GM23338 (cell line): ENCODE measurements at regions not wholly inside any gene's neighbourhood (a gene's known extent, or its start where the extent isn't known, plus 50 kb on each side); places are given as distances from the start of the nearest gene placed in this dataset.

ENCODE experiments used
- ATAC-seq: fragments of 200-7000 bp; cut with Tn5 transposase; 3 replicates; pipeline ENCODE4 v1.9.1; 2020
- DNase-seq: peaks from one replicate; pipeline ENCODE4 v3.0.0-alpha.2; 2015; ENCODE audit warnings: low spot score
- H2AFZ ChIP-seq: fragments of 200-600 bp; sonication (generic); 2 replicates; pipeline ENCODE4 v1.8.0; 2016; ENCODE audit warnings: antibody characterized with exemption, mild to moderate bottlenecking, moderate library complexity
- H3F3A ChIP-seq: fragments of 200-600 bp; sonication (generic); replicated peaks from 2 replicates; pipeline ENCODE4 v1.8.0; 2017; ENCODE audit warnings: antibody characterized with exemption, mixed run types, low read depth
- H3K27ac ChIP-seq: fragments of 200-600 bp; sonication (generic); 2 replicates; pipeline ENCODE4 v1.6.1; 2016; ENCODE audit warnings: low read depth
- H3K27me3 ChIP-seq: fragments of 200-600 bp; sonication (generic); 2 replicates; pipeline ENCODE4 v1.8.0; 2016; ENCODE audit warnings: mild to moderate bottlenecking, mixed run types, moderate library complexity; ENCODE audit not compliant: insufficient read depth
- H3K36me3 ChIP-seq: fragments of 200-600 bp; sonication (generic); 2 replicates; pipeline ENCODE4 v1.8.0; 2016; ENCODE audit warnings: mild to moderate bottlenecking; ENCODE audit not compliant: insufficient read depth
- H3K4me1 ChIP-seq: fragments of 200-600 bp; sonication (generic); 2 replicates; pipeline ENCODE4 v1.8.0; 2016; ENCODE audit warnings: mild to moderate bottlenecking, moderate library complexity; ENCODE audit not compliant: insufficient read depth
- H3K4me2 ChIP-seq: fragments of 200-600 bp; sonication (generic); 2 replicates; pipeline ENCODE4 v1.7.1; 2017; ENCODE audit warnings: mixed run types
- H3K4me3 ChIP-seq: fragments of 200-600 bp; sonication (generic); 2 replicates; pipeline ENCODE4 v1.6.1; 2016; ENCODE audit warnings: mixed run types
- H3K79me2 ChIP-seq: fragments of 200-600 bp; sonication (generic); replicated peaks from 2 replicates; pipeline ENCODE4 v1.8.0; 2017; ENCODE audit warnings: mild to moderate bottlenecking; ENCODE audit not compliant: insufficient read depth
- H3K9me2 ChIP-seq: fragments of 200-600 bp; sonication (generic); 2 replicates; pipeline ENCODE4 v1.8.0; 2017; ENCODE audit not compliant: insufficient read depth
- H4K20me1 ChIP-seq: fragments of 200-600 bp; sonication (generic); replicated peaks from 2 replicates; pipeline ENCODE4 v1.8.0; 2017; ENCODE audit warnings: mild to moderate bottlenecking; ENCODE audit not compliant: insufficient read depth
- H3K27ac Mint-ChIP-seq: 2 replicates; pipeline ENCODE4 v1.8.0; 2020; ENCODE audit warnings: inconsistent platforms, mild to moderate bottlenecking, moderate library complexity, mixed read lengths
- H3K27me3 Mint-ChIP-seq: 3 replicates; pipeline ENCODE4 v1.8.0; 2022; ENCODE audit warnings: low read depth, mild to moderate bottlenecking, moderate library complexity, mixed read lengths, inconsistent platforms; ENCODE audit not compliant: insufficient read depth, poor library complexity
- H3K36me3 Mint-ChIP-seq: 3 replicates; pipeline ENCODE4 v1.8.0; 2021; ENCODE audit warnings: low read depth, mild to moderate bottlenecking, inconsistent platforms, moderate library complexity, mixed read lengths
- H3K4me1 Mint-ChIP-seq: 3 replicates; pipeline ENCODE4 v1.8.0; 2020; ENCODE audit warnings: mild to moderate bottlenecking, inconsistent platforms, mixed read lengths
- H3K4me3 Mint-ChIP-seq: 3 replicates; pipeline ENCODE4 v1.8.0; 2021; ENCODE audit warnings: moderate library complexity, mild to moderate bottlenecking, inconsistent platforms, mixed read lengths
- H3K9me3 Mint-ChIP-seq: 3 replicates; pipeline ENCODE4 v1.8.0; 2020; ENCODE audit warnings: moderate library complexity, mild to moderate bottlenecking, inconsistent platforms, mixed read lengths
- CREB1 ChIP-seq: fragments of 250-450 bp; sonication (Bioruptor Pico); IDR thresholded peaks from 2 replicates; pipeline ENCODE4 v1.5.0; 2020; ENCODE audit warnings: low read depth, mild to moderate bottlenecking, moderate library complexity
- ETS1 ChIP-seq: IDR thresholded peaks from 2 replicates; pipeline ENCODE4 v1.6.1; 2016; ENCODE audit warnings: antibody characterized with exemption
- EZH2 ChIP-seq: fragments of 200-600 bp; sonication (generic); IDR thresholded peaks from one replicate; pipeline ENCODE4 v1.8.0; 2017; ENCODE audit warnings: antibody characterized with exemption, mild to moderate bottlenecking, low read depth; ENCODE audit not compliant: unreplicated experiment
- EZH2phosphoT487 ChIP-seq: fragments of 200-600 bp; sonication (generic); IDR thresholded peaks from one replicate; pipeline ENCODE4 v1.8.1; 2018; ENCODE audit warnings: antibody characterized with exemption; ENCODE audit not compliant: unreplicated experiment
- JUNB ChIP-seq: IDR thresholded peaks from one replicate; pipeline ENCODE4 v1.6.1; 2016; ENCODE audit warnings: antibody characterized with exemption; ENCODE audit not compliant: unreplicated experiment
- NANOG ChIP-seq: IDR thresholded peaks from 2 replicates; pipeline ENCODE4 v1.6.1; 2016; ENCODE audit warnings: antibody characterized with exemption, borderline replicate concordance
- POLR2AphosphoS5 ChIP-seq: IDR thresholded peaks from 2 replicates; pipeline ENCODE4 v1.6.1; 2016; ENCODE audit warnings: antibody characterized with exemption, low read depth
- REST ChIP-seq: IDR thresholded peaks from one replicate; pipeline ENCODE4 v1.6.1; 2018; ENCODE audit warnings: antibody characterized with exemption; ENCODE audit not compliant: unreplicated experiment
- STAT1 ChIP-seq: IDR thresholded peaks from one replicate; pipeline ENCODE4 v1.6.1; 2016; ENCODE audit warnings: antibody characterized with exemption; ENCODE audit not compliant: unreplicated experiment
- ZNF114 ChIP-seq: fragments of 250-450 bp; sonication (Bioruptor Pico); IDR thresholded peaks from 2 replicates; pipeline ENCODE4 v1.5.0; 2020; ENCODE audit warnings: mild to moderate bottlenecking, moderate library complexity
- ZNF331 ChIP-seq: fragments of 250-450 bp; sonication (Bioruptor Pico); IDR thresholded peaks from 2 replicates; pipeline ENCODE4 v1.5.0; 2020; ENCODE audit warnings: low read depth, mild to moderate bottlenecking, moderate library complexity
- ZNF462 ChIP-seq: fragments of 250-450 bp; sonication (Bioruptor Pico); IDR thresholded peaks from 2 replicates; pipeline ENCODE4 v1.5.0; 2020; ENCODE audit warnings: mild to moderate bottlenecking, moderate library complexity
- TF ChIP-seq, protein P1 (sequence below), 2 experiments: fragments of 200-600 bp in 1 of 2; sonication (generic) in 1 of 2; conservative IDR thresholded peaks; 2 replicates each; pipeline versions ENCODE4 v1.5.1 to v1.6.1; 2016 to 2017; ENCODE audit warnings: antibody characterized with exemption in 2 of 2, low read depth in 2 of 2, mild to moderate bottlenecking in 2 of 2, moderate library complexity in 1 of 2

- H3K36me3 Mint-ChIP-seq: peaks cover 7% of the 10 kb centered on the region; the same call in 2 of the 3 replicates
- H3K9me3 Mint-ChIP-seq: peaks cover 9% of the 10 kb centered on the region
- no peak overlapping the region for H3K4me3 Mint-ChIP-seq
These were observed 88.9 kb upstream of the FAT4 start for GRCh38 chr4:125225806-125226205.

More at GRCh38 chr4:125225806-125226205, 88.9 kb upstream of the FAT4 start:
- DNase-seq: no peak
- H4K20me1 ChIP-seq: no peaks in the 10 kb centered on the region
- ATAC-seq: no peak
- H3K27ac Mint-ChIP-seq: no peak overlapping the region
- no peaks in the 10 kb centered on the region for H3K27me3 Mint-ChIP-seq
- H3K27me3 ChIP-seq: no peaks in the 10 kb centered on the region
- no peaks in the 10 kb centered on the region for H3K79me2 ChIP-seq
- no peak overlapping the region for H2AFZ ChIP-seq
- no peak overlapping the region for H3K4me3 ChIP-seq
- 0 out of 2 replicates have a peak, but pooled peaks cover 3% of the 10 kb centered on the region for H3K9me2 ChIP-seq
- peaks cover 8% of the 10 kb centered on the region for H3K4me1 Mint-ChIP-seq
- H3K4me2 ChIP-seq: no peak overlapping the region
- H3K27ac ChIP-seq: no peak overlapping the region
- peaks cover under 1% of the 10 kb centered on the region for H3K36me3 ChIP-seq
- H3F3A ChIP-seq: no peaks in the 10 kb centered on the region
- no peaks in the 10 kb centered on the region for H3K4me1 ChIP-seq
- TF ChIP-seq, protein P1, sequence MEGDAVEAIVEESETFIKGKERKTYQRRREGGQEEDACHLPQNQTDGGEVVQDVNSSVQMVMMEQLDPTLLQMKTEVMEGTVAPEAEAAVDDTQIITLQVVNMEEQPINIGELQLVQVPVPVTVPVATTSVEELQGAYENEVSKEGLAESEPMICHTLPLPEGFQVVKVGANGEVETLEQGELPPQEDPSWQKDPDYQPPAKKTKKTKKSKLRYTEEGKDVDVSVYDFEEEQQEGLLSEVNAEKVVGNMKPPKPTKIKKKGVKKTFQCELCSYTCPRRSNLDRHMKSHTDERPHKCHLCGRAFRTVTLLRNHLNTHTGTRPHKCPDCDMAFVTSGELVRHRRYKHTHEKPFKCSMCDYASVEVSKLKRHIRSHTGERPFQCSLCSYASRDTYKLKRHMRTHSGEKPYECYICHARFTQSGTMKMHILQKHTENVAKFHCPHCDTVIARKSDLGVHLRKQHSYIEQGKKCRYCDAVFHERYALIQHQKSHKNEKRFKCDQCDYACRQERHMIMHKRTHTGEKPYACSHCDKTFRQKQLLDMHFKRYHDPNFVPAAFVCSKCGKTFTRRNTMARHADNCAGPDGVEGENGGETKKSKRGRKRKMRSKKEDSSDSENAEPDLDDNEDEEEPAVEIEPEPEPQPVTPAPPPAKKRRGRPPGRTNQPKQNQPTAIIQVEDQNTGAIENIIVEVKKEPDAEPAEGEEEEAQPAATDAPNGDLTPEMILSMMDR (conservative IDR thresholded peaks at IDR 0.05; ENCODE audit: low read depth in 2 of 2): no peak
- TF ChIP-seq JUNB: no peak
- no peak for TF ChIP-seq ZNF331 (CRISPR knock-in tag)
- no peak for TF ChIP-seq ZNF114
- TF ChIP-seq ETS1: no peak
- TF ChIP-seq NANOG: no peak
- TF ChIP-seq EZH2phosphoT487: no peak
- TF ChIP-seq CREB1: no peak
- no peak for TF ChIP-seq REST
- no peak for TF ChIP-seq STAT1
- no peak for TF ChIP-seq POLR2AphosphoS5
- TF ChIP-seq EZH2: no peak
- no peak for TF ChIP-seq ZNF462 (CRISPR knock-in tag)
